GM23338 (cell line): ENCODE measurements at regions not wholly inside any gene's neighbourhood (a gene's known extent, or its start where the extent isn't known, plus 50 kb on each side); places are given as distances from the start of the nearest gene placed in this dataset.

ENCODE experiments used
- ATAC-seq: fragments of 200-7000 bp; cut with Tn5 transposase; 3 replicates; pipeline ENCODE4 v1.9.1; 2020
- DNase-seq: peaks from one replicate; pipeline ENCODE4 v3.0.0-alpha.2; 2015; ENCODE audit warnings: low spot score
- H2AFZ ChIP-seq: fragments of 200-600 bp; sonication (generic); 2 replicates; pipeline ENCODE4 v1.8.0; 2016; ENCODE audit warnings: antibody characterized with exemption, mild to moderate bottlenecking, moderate library complexity
- H3F3A ChIP-seq: fragments of 200-600 bp; sonication (generic); replicated peaks from 2 replicates; pipeline ENCODE4 v1.8.0; 2017; ENCODE audit warnings: antibody characterized with exemption, mixed run types, low read depth
- H3K27ac ChIP-seq: fragments of 200-600 bp; sonication (generic); 2 replicates; pipeline ENCODE4 v1.6.1; 2016; ENCODE audit warnings: low read depth
- H3K27me3 ChIP-seq: fragments of 200-600 bp; sonication (generic); 2 replicates; pipeline ENCODE4 v1.8.0; 2016; ENCODE audit warnings: mild to moderate bottlenecking, mixed run types, moderate library complexity; ENCODE audit not compliant: insufficient read depth
- H3K36me3 ChIP-seq: fragments of 200-600 bp; sonication (generic); 2 replicates; pipeline ENCODE4 v1.8.0; 2016; ENCODE audit warnings: mild to moderate bottlenecking; ENCODE audit not compliant: insufficient read depth
- H3K4me1 ChIP-seq: fragments of 200-600 bp; sonication (generic); 2 replicates; pipeline ENCODE4 v1.8.0; 2016; ENCODE audit warnings: mild to moderate bottlenecking, moderate library complexity; ENCODE audit not compliant: insufficient read depth
- H3K4me2 ChIP-seq: fragments of 200-600 bp; sonication (generic); 2 replicates; pipeline ENCODE4 v1.7.1; 2017; ENCODE audit warnings: mixed run types
- H3K4me3 ChIP-seq: fragments of 200-600 bp; sonication (generic); 2 replicates; pipeline ENCODE4 v1.6.1; 2016; ENCODE audit warnings: mixed run types
- H3K79me2 ChIP-seq: fragments of 200-600 bp; sonication (generic); replicated peaks from 2 replicates; pipeline ENCODE4 v1.8.0; 2017; ENCODE audit warnings: mild to moderate bottlenecking; ENCODE audit not compliant: insufficient read depth
- H3K9me2 ChIP-seq: fragments of 200-600 bp; sonication (generic); 2 replicates; pipeline ENCODE4 v1.8.0; 2017; ENCODE audit not compliant: insufficient read depth
- H4K20me1 ChIP-seq: fragments of 200-600 bp; sonication (generic); replicated peaks from 2 replicates; pipeline ENCODE4 v1.8.0; 2017; ENCODE audit warnings: mild to moderate bottlenecking; ENCODE audit not compliant: insufficient read depth
- H3K27ac Mint-ChIP-seq: 2 replicates; pipeline ENCODE4 v1.8.0; 2020; ENCODE audit warnings: inconsistent platforms, mild to moderate bottlenecking, moderate library complexity, mixed read lengths
- H3K27me3 Mint-ChIP-seq: 3 replicates; pipeline ENCODE4 v1.8.0; 2022; ENCODE audit warnings: low read depth, mild to moderate bottlenecking, moderate library complexity, mixed read lengths, inconsistent platforms; ENCODE audit not compliant: insufficient read depth, poor library complexity
- H3K36me3 Mint-ChIP-seq: 3 replicates; pipeline ENCODE4 v1.8.0; 2021; ENCODE audit warnings: low read depth, mild to moderate bottlenecking, inconsistent platforms, moderate library complexity, mixed read lengths
- H3K4me1 Mint-ChIP-seq: 3 replicates; pipeline ENCODE4 v1.8.0; 2020; ENCODE audit warnings: mild to moderate bottlenecking, inconsistent platforms, mixed read lengths
- H3K4me3 Mint-ChIP-seq: 3 replicates; pipeline ENCODE4 v1.8.0; 2021; ENCODE audit warnings: moderate library complexity, mild to moderate bottlenecking, inconsistent platforms, mixed read lengths
- H3K9me3 Mint-ChIP-seq: 3 replicates; pipeline ENCODE4 v1.8.0; 2020; ENCODE audit warnings: moderate library complexity, mild to moderate bottlenecking, inconsistent platforms, mixed read lengths
- CREB1 ChIP-seq: fragments of 250-450 bp; sonication (Bioruptor Pico); IDR thresholded peaks from 2 replicates; pipeline ENCODE4 v1.5.0; 2020; ENCODE audit warnings: low read depth, mild to moderate bottlenecking, moderate library complexity
- CTCF ChIP-seq, 2 experiments: fragments of 200-600 bp in 1 of 2; sonication (generic) in 1 of 2; conservative IDR thresholded peaks; 2 replicates each; pipeline versions ENCODE4 v1.5.1 to v1.6.1; 2016 to 2017; ENCODE audit warnings: antibody characterized with exemption in 2 of 2, low read depth in 2 of 2, mild to moderate bottlenecking in 2 of 2, moderate library complexity in 1 of 2
- ETS1 ChIP-seq: IDR thresholded peaks from 2 replicates; pipeline ENCODE4 v1.6.1; 2016; ENCODE audit warnings: antibody characterized with exemption
- EZH2 ChIP-seq: fragments of 200-600 bp; sonication (generic); IDR thresholded peaks from one replicate; pipeline ENCODE4 v1.8.0; 2017; ENCODE audit warnings: antibody characterized with exemption, mild to moderate bottlenecking, low read depth; ENCODE audit not compliant: unreplicated experiment
- EZH2phosphoT487 ChIP-seq: fragments of 200-600 bp; sonication (generic); IDR thresholded peaks from one replicate; pipeline ENCODE4 v1.8.1; 2018; ENCODE audit warnings: antibody characterized with exemption; ENCODE audit not compliant: unreplicated experiment
- JUNB ChIP-seq: IDR thresholded peaks from one replicate; pipeline ENCODE4 v1.6.1; 2016; ENCODE audit warnings: antibody characterized with exemption; ENCODE audit not compliant: unreplicated experiment
- NANOG ChIP-seq: IDR thresholded peaks from 2 replicates; pipeline ENCODE4 v1.6.1; 2016; ENCODE audit warnings: antibody characterized with exemption, borderline replicate concordance
- POLR2AphosphoS5 ChIP-seq: IDR thresholded peaks from 2 replicates; pipeline ENCODE4 v1.6.1; 2016; ENCODE audit warnings: antibody characterized with exemption, low read depth
- REST ChIP-seq: IDR thresholded peaks from one replicate; pipeline ENCODE4 v1.6.1; 2018; ENCODE audit warnings: antibody characterized with exemption; ENCODE audit not compliant: unreplicated experiment
- STAT1 ChIP-seq: IDR thresholded peaks from one replicate; pipeline ENCODE4 v1.6.1; 2016; ENCODE audit warnings: antibody characterized with exemption; ENCODE audit not compliant: unreplicated experiment
- ZNF114 ChIP-seq: fragments of 250-450 bp; sonication (Bioruptor Pico); IDR thresholded peaks from 2 replicates; pipeline ENCODE4 v1.5.0; 2020; ENCODE audit warnings: mild to moderate bottlenecking, moderate library complexity
- ZNF331 ChIP-seq: fragments of 250-450 bp; sonication (Bioruptor Pico); IDR thresholded peaks from 2 replicates; pipeline ENCODE4 v1.5.0; 2020; ENCODE audit warnings: low read depth, mild to moderate bottlenecking, moderate library complexity

DNA sequence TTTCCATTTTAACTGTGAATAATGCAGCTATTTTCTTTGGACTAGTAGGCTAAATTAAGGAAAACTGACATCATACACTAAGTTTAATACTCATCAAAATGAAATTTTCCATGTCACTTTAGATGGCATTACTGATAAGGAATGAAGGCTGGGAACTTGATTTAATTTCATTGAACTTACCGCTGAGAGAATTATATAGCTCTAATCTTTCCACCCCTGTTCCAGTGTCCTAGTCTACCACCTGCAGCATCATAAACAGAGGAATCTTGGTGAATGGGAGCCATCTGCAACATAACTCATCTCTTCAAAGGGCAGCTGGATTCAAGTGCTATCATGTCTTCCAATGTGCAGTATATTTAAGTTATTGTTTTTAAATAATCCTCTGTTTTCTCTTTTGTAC lies 1395.2 kb downstream of the EPHA7 start:
- no peaks in the 10 kb centered on the region for H4K20me1 ChIP-seq
- ATAC-seq (no peak), DNase-seq (no peak)
- no peak overlapping the region for H3K27ac Mint-ChIP-seq
- H3K27me3 Mint-ChIP-seq: peaks cover 2% of the 10 kb centered on the region
- no peak overlapping the region for H2AFZ ChIP-seq
- no peaks in the 10 kb centered on the region; the same call in 2 of the 3 replicates for H3K9me3 Mint-ChIP-seq
- no peak overlapping the region for H3K4me3 Mint-ChIP-seq
- H3K36me3 ChIP-seq: no peaks in the 10 kb centered on the region
- TF ChIP-seq NANOG (no peak), CTCF (conservative IDR thresholded peaks at IDR 0.05; ENCODE audit: low read depth in 2 of 2) (no peak), EZH2phosphoT487 (no peak), ZNF114 (CRISPR knock-in tag) (no peak), ZNF331 (no peak), CREB1 (CRISPR knock-in tag) (no peak), POLR2AphosphoS5 (no peak), EZH2 (no peak), REST (no peak), JUNB (no peak)
- H3K36me3 Mint-ChIP-seq: no peaks in the 10 kb centered on the region
- no peaks in the 10 kb centered on the region for H3F3A ChIP-seq
- H3K4me1 ChIP-seq: no peaks in the 10 kb centered on the region
- H3K4me2 ChIP-seq: no peak overlapping the region
- no peaks in the 10 kb centered on the region for H3K79me2 ChIP-seq
- no peaks in the 10 kb centered on the region for H3K4me1 Mint-ChIP-seq
- no peaks in the 10 kb centered on the region for H3K27me3 ChIP-seq
- H3K4me3 ChIP-seq: no peak overlapping the region
- H3K27ac ChIP-seq: no peak overlapping the region
- H3K9me2 ChIP-seq: no peaks in the 10 kb centered on the region

DNA sequence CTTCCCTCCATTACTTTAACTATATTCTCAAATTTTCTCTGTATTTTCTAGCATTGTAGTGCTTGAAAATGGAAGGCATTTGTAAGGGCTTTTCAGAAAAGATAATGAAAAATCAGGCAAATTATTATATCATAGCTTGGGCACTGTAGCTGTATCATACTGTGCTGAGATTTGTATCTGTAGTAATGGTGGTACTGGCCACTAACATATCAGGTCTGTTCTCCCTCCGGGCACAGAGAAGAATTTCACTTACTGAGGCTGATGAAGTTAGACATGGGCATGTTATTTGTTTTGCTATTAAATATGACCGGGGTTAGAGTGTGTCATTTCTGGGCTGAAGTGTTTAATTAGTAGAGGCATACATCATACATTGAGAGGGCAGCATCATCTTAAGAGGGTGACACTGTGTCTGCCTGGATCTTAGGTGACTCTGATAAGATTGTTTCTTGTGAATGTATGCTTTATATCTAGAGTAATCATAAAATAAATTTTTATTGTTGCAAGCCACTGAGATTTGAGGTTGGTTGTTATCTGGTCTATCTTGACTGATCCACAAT lies 1395.9 kb downstream of the EPHA7 start:
- Histone ChIP-seq H3K4me1 (no peaks in the 10 kb centered on the region), H3K27ac (no peak overlapping the region), H3K4me3 (no peak overlapping the region), H3F3A (no peaks in the 10 kb centered on the region), H4K20me1 (no peaks in the 10 kb centered on the region), H3K4me2 (no peak overlapping the region), H2AFZ (no peak overlapping the region), H3K9me2 (no peaks in the 10 kb centered on the region), H3K36me3 (no peaks in the 10 kb centered on the region), H3K27me3 (no peaks in the 10 kb centered on the region), H3K79me2 (no peaks in the 10 kb centered on the region)
- Mint-ChIP-seq H3K36me3 (no peaks in the 10 kb centered on the region), H3K4me3 (no peak overlapping the region), H3K9me3 (no peaks in the 10 kb centered on the region; the same call in 2 of the 3 replicates), H3K4me1 (no peaks in the 10 kb centered on the region), H3K27me3 (peaks cover 2% of the 10 kb centered on the region), H3K27ac (no peak overlapping the region)
- ATAC-seq (no peak), DNase-seq (no peak)
- TF ChIP-seq POLR2AphosphoS5: no peak
- TF ChIP-seq STAT1: no peak
- TF ChIP-seq REST: no peak
- TF ChIP-seq ETS1: no peak
- no peak for TF ChIP-seq EZH2
- TF ChIP-seq CREB1 (CRISPR knock-in tag): no peak
- no peak for TF ChIP-seq JUNB
- no peak for TF ChIP-seq NANOG
- no peak for TF ChIP-seq ZNF331
- no peak for TF ChIP-seq ZNF114 (CRISPR knock-in tag)
